MM.1S (cell line): ENCODE measurements at regions not wholly inside any gene's neighbourhood (a gene's known extent, or its start where the extent isn't known, plus 50 kb on each side); places are given as distances from the start of the nearest gene placed in this dataset.

ENCODE experiments used
- DNase-seq: peaks from one replicate; pipeline ENCODE4 v3.0.0-alpha.2; 2015
- H2AFZ ChIP-seq: fragments of 300-600 bp; sonication (generic); 2 replicates; pipeline ENCODE4 v1.6.0; 2016; ENCODE audit warnings: antibody characterized with exemption, low read length
- H3F3A ChIP-seq: fragments of 300-600 bp; sonication (generic); 2 replicates; pipeline ENCODE4 v1.6.1; 2016; ENCODE audit warnings: mild to moderate bottlenecking, antibody characterized with exemption, low read length, moderate library complexity, mixed read lengths; ENCODE audit not compliant: insufficient read depth
- H3K27ac ChIP-seq: fragments of 300-600 bp; sonication (generic); 2 replicates; pipeline ENCODE4 v1.5.1; 2016; ENCODE audit warnings: mild to moderate bottlenecking, low read length
- H3K27me3 ChIP-seq: fragments of 300-600 bp; sonication (generic); replicated peaks from 2 replicates; pipeline ENCODE4 v1.6.0; 2016; ENCODE audit warnings: low read length; ENCODE audit not compliant: insufficient read depth
- H3K36me3 ChIP-seq: fragments of 300-600 bp; sonication (generic); replicated peaks from 2 replicates; pipeline ENCODE4 v1.6.1; 2016; ENCODE audit warnings: mild to moderate bottlenecking, low read length, mixed read lengths; ENCODE audit not compliant: insufficient read depth
- H3K4me1 ChIP-seq: fragments of 300-600 bp; sonication (generic); 2 replicates; pipeline ENCODE4 v1.6.1; 2016; ENCODE audit warnings: low read length, mixed read lengths
- H3K4me2 ChIP-seq: fragments of 300-600 bp; sonication (generic); 2 replicates; pipeline ENCODE4 v1.6.0; 2016; ENCODE audit warnings: low read depth, low read length
- H3K4me3 ChIP-seq: fragments of 300-600 bp; sonication (generic); 2 replicates; pipeline ENCODE4 v1.5.1; 2016; ENCODE audit warnings: low read length, mixed read lengths
- H3K79me2 ChIP-seq: fragments of 300-600 bp; sonication (generic); 2 replicates; pipeline ENCODE4 v1.6.1; 2016; ENCODE audit warnings: mixed run types, low read length, mixed read lengths
- H3K9ac ChIP-seq: fragments of 300-600 bp; sonication (generic); 2 replicates; pipeline ENCODE4 v1.6.1; 2016; ENCODE audit warnings: low read length, mixed read lengths
- H3K9me2 ChIP-seq: fragments of 300-600 bp; sonication (generic); replicated peaks from 2 replicates; pipeline ENCODE4 v1.6.1; 2016; ENCODE audit warnings: mild to moderate bottlenecking, low read length, mixed read lengths; ENCODE audit not compliant: insufficient read depth
- H3K9me3 ChIP-seq: fragments of 300-600 bp; sonication (generic); replicated peaks from 2 replicates; pipeline ENCODE4 v1.6.1; 2016; ENCODE audit warnings: mild to moderate bottlenecking, low read length, mixed read lengths; ENCODE audit not compliant: insufficient read depth
- H4K20me1 ChIP-seq: fragments of 300-600 bp; sonication (generic); 2 replicates; pipeline ENCODE4 v1.6.1; 2016; ENCODE audit warnings: mild to moderate bottlenecking, low read length, moderate library complexity, mixed read lengths; ENCODE audit not compliant: insufficient read depth
- CTCF ChIP-seq: fragments of 300-600 bp; sonication (generic); IDR thresholded peaks from 2 replicates; pipeline ENCODE4 v1.5.1; 2016; ENCODE audit warnings: antibody characterized with exemption, low read length, mixed read lengths
- EZH2 ChIP-seq: fragments of 300-600 bp; sonication (generic); optimal IDR thresholded peaks from 2 replicates; pipeline ENCODE3; 2017; ENCODE audit warnings: low read depth, mild to moderate bottlenecking, antibody characterized with exemption, low read length, mixed read lengths
- EZH2phosphoT487 ChIP-seq: fragments of 300-600 bp; sonication (generic); IDR thresholded peaks from 2 replicates; pipeline ENCODE4 v1.6.1; 2018; ENCODE audit warnings: antibody characterized with exemption, low read length

GRCh38 chr6:167492100-167492449 is 167.2 kb downstream of the TTLL2 start:
- Histone ChIP-seq H3K27me3 (no peaks in the 10 kb centered on the region), H3K4me3 (no peak overlapping the region), H3K27ac (no peak overlapping the region), H3F3A (no peaks in the 10 kb centered on the region), H3K79me2 (no peaks in the 10 kb centered on the region), H2AFZ (no peak overlapping the region), H3K4me1 (no peaks in the 10 kb centered on the region), H4K20me1 (no peaks in the 10 kb centered on the region), H3K9me3 (no peaks in the 10 kb centered on the region), H3K9ac (no peak overlapping the region), H3K9me2 (no peaks in the 10 kb centered on the region), H3K4me2 (no peak overlapping the region), H3K36me3 (no peaks in the 10 kb centered on the region)
- DNase-seq: no peak
- TF ChIP-seq EZH2phosphoT487 (no peak), EZH2 (no peak), CTCF (no peak)

GRCh38 chr6:167493310-167493709 is 168.4 kb downstream of the TTLL2 start:
- Histone ChIP-seq H3K79me2 (no peaks in the 10 kb centered on the region), H3K36me3 (no peaks in the 10 kb centered on the region), H2AFZ (no peak overlapping the region), H3K27me3 (no peaks in the 10 kb centered on the region), H3K9ac (no peak overlapping the region), H3K27ac (no peak overlapping the region), H4K20me1 (no peaks in the 10 kb centered on the region), H3K4me2 (no peak overlapping the region), H3K9me2 (no peaks in the 10 kb centered on the region), H3K9me3 (no peaks in the 10 kb centered on the region), H3F3A (no peaks in the 10 kb centered on the region), H3K4me1 (no peaks in the 10 kb centered on the region), H3K4me3 (no peak overlapping the region)
- no peak for DNase-seq
- TF ChIP-seq EZH2phosphoT487 (no peak), EZH2 (no peak), CTCF (no peak)

GRCh38 chr6:167493976-167494697 is 169.3 kb downstream of the TTLL2 start:
- no peaks in the 10 kb centered on the region for H3K79me2 ChIP-seq

More at GRCh38 chr6:167493976-167494697, 169.3 kb downstream of the TTLL2 start:
- no peaks in the 10 kb centered on the region for H3F3A ChIP-seq
- H2AFZ ChIP-seq: no peak overlapping the region
- no peaks in the 10 kb centered on the region for H3K27me3 ChIP-seq
- no peaks in the 10 kb centered on the region for H3K9me3 ChIP-seq
- no peaks in the 10 kb centered on the region for H4K20me1 ChIP-seq
- DNase-seq: no peak
- no peaks in the 10 kb centered on the region for H3K4me1 ChIP-seq
- no peak overlapping the region for H3K4me2 ChIP-seq
- no peak for TF ChIP-seq EZH2
- TF ChIP-seq EZH2phosphoT487: no peak
- no peak for TF ChIP-seq CTCF
- H3K36me3 ChIP-seq: no peaks in the 10 kb centered on the region
- H3K9ac ChIP-seq: no peak overlapping the region
- H3K9me2 ChIP-seq: no peaks in the 10 kb centered on the region
- H3K27ac ChIP-seq: no peak overlapping the region
- H3K4me3 ChIP-seq: no peak overlapping the region
